Stimulated activated CD4-positive, alpha-beta T cell treated with anti-CD3 and anti-CD28 coated beads, Interleukin-1b, Interleukin-23, amount 100 ng/mL, for 24 hours (primary cell): ENCODE measurements at regions not wholly inside any gene's neighbourhood (a gene's known extent, or its start where the extent isn't known, plus 50 kb on each side); places are given as distances from the start of the nearest gene placed in this dataset.

Source experiments
- DNase-seq, 4 experiments: peaks; one replicate each; pipeline ENCODE4 v3.0.0-alpha.2; 2020; ENCODE audit warnings: low read depth in 4 of 4, low spot score in 1 of 4

DNA sequence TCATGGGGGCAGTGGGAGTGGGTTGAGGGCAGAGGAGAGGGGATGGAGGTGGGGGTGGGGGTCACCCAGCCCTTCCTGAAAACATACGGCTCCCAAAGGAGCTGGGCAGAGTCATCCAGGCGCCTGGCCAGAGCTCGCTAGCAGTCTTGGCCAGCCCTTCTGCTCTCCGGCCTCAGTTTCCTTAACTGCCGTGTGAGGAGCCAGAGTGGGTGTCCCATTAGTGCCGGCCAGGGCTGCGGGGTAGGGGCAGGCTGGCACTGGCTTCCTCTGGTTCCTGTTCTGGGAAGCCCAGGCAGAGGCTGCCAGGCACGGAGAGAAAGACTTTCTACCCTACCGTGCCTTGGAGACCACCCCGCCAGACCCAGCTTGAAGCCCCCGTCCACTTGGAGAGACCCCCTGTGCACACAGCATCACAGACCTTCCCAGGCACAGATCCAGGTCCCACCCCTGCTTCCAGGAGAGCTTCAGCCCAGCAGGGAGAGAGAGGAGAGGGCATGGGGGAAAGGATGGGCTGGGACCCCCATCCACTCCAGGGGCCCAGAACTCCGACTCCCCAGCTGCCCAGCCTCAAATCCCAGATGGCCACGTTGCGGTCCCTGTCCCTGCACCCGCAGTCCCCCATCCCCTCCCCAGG, 93.3 kb downstream of the RFLNA start:
- DNase-seq = no peak

- no peak for DNase-seq
These were observed 92.6 kb downstream of the RFLNA start for GRCh38 chr12:124387528-124387911.

DNA sequence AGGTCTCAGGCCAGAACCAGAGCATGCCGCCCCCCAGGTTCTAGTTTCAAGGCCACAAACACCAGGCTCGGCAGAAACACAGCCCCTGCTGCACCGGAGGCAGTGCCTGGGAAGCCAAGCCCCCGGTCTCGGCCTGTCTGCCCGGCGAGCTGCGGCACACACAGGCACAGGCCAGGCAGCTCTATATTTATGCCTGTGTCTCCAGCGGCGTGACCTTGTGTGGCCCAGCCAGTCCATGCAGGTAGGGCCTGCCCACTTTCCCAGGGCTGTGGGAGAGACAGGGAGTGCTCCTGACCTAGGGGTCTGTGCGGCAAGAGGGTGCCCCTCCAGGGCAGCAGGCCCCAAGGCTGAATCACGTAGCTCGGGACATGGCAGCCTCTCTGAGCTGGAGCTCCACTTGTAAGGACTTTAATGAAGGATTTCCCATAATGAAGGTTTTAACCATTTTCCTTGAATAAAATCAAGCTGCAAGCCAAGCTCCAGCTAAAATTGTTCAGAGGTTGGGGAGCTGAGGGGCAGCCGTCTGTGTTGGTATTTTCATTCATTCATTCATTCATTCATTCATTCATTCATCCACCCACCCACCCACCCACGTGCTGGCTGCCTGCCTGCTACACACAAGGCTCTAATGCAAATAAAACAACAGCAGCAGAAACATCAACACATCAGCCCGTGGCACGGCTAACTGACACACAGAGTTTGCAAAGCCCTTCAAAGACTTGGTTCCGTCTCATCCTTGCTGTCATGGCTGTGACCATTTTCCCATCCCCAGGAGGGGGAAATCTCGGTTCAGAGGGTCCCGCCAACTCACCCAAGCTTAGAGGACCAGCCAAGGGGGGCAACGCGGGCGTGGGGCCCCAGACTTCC, 92.0 kb downstream of the RFLNA start:
- DNase-seq = no peak

DNA sequence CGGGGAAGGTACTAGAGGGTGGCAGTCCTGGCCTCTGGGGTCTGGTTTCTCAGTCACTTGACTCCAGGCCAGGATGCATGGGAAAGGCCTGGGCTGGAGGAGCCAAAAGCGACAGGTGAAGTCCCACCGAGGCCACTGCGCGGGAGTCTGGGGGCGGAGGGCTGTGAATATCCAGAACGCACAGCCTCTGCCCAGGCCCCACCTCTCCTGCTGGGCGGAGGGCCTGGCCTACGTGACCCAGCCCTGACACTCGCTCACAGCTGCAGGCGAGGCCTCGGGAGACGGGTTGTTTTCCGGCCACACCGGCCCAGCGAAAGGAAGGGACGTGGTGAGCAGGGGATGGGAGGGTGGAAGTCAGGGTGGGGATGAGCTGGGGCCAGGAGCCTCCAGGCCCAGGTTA, 91.2 kb downstream of the RFLNA start:
- DNase-seq = no peak

- DNase-seq = no peak
These were observed 90.5 kb downstream of the RFLNA start for GRCh38 chr12:124385219-124385969.

- no peak for DNase-seq
These were observed 89.5 kb downstream of the RFLNA start for GRCh38 chr12:124384299-124384894.

DNA sequence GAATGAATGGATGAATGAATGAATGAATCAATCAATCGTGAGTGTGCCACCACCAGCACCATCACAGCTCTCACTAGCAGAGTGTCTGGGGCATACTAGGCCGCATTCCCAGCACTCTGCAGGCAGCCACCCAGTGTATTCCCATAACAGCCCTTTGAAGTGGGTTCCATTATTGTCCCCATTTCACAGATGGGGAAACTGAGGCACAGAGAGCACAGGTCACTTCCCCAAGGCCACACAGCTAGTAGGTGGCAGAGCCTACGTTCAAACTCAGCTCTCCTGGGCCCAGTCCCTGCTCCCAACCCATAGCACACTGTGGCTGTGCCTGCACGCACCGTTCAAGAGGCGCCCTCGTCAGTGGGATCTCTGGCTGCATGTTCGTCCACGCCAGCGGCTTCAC, 88.1 kb downstream of the RFLNA start:
- no peak for DNase-seq

- no peak for DNase-seq
These were observed 86.8 kb downstream of the RFLNA start for GRCh38 chr12:124381456-124382296.

- no peak for DNase-seq
These were observed 86.0 kb downstream of the RFLNA start for GRCh38 chr12:124380796-124381455.

- no peak for DNase-seq
These were observed 85.3 kb downstream of the RFLNA start for GRCh38 chr12:124379938-124380754.

DNA sequence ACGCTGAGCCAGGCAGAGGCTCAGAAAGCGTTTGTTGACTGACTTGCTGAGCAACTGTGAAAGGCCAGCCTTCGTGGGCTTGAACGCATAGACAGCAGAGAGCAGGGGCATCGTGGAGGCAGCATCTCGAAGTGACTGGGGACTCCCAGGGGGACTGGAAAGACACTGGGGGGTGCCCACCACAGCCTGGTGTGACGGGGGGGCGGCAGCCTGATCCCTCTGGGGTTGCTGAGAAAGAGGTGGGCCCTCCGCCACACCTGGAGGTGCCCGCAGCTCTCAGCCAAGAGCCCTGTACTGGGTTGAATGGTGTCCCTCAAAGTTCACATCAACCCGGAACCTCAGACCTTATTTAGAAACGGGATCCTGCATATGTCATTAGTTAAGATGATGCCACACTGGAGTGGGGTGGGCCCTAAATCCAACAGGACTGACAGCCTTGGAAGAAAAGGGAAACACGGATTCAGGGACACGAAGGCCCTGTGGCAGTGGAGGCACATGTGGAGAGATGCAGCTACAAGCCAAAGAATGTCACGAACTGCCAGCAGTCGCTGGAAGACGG, 84.6 kb downstream of the RFLNA start:
- DNase-seq = no peak

DNA sequence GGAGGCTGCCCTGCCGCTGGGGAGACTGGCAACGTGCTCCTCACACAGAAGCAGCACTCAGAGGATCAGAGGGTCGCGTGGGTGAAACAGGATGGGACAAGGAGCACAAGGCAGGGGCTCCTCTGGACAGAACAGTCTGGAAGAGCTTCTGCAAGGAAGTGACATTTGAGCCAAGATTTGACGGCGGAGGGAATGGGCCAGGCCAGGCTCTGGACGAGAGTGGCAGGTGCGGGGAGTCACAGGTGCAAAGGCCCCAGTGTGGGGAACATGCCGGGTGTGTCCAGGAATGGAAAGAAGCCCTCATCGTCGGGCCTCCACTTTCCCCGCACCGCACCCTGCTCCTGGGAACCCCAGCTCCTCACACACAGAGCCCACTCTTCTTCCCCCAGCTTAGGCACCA, 84.0 kb downstream of the RFLNA start:
- DNase-seq = no peak

DNA sequence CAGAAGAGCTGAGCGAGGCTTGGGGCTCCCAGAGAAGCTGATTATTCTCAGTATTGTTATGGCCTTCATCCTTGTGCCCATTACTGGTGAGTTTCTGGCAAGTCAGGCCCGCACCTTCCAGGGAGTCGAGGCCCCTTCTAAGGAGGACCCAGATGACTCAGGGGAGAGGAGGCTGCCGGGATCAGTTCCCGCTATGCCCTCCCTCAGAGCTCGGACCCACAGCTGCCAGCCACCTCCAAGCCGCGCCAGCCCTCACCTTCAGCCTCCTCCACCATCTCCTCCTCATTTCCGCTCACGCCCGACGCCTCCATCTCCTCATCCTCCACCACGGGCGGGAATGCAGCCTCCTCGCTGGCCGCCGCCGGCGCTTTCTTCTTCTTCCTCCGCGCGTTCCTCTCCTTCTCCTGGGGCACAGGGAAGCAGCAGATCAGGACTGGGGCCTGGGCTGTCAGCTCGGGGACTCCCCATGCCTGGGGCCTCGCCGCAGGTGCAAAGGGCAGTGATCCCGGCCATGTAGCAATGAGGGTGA, 83.2 kb downstream of the RFLNA start:
- no peak for DNase-seq

- no peak for DNase-seq
These were observed 81.5 kb downstream of the RFLNA start for GRCh38 chr12:124376435-124376834.

- DNase-seq = no peak
These were observed 80.9 kb downstream of the RFLNA start for GRCh38 chr12:124375789-124376175.

DNA sequence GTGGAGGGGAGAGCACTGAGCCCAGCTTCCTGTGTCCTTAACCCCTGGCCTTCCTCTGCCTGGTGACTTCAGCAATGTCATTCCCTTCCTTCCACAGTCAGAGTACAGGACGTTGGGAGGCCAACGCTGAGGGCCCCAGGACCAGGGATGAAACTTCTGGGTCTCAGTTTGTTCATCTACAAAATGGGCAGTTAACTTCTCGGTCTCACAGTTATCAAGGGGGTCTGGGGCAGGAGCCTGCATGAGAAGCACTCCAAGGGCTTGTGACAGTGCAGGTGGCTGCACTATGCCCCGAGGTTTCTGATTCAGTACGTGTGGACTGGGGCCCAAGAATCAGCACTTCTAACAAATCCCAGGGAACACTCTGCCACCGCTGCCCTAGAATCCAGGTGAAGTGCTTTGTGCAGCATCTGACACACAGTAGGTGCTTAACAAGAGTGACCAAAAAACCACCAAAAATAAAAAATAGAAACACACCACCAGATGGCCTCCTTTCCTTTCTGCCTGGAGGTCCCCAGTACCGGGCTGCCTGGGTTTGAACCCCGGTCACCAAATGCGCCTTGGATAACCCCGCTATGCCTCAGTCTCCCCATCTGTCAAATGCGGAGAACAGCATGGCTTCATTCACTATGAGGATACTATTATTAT, 80.4 kb downstream of the RFLNA start:
- DNase-seq = no peak

- DNase-seq = no peak
These were observed 79.7 kb downstream of the RFLNA start for GRCh38 chr12:124374567-124374966.

DNA sequence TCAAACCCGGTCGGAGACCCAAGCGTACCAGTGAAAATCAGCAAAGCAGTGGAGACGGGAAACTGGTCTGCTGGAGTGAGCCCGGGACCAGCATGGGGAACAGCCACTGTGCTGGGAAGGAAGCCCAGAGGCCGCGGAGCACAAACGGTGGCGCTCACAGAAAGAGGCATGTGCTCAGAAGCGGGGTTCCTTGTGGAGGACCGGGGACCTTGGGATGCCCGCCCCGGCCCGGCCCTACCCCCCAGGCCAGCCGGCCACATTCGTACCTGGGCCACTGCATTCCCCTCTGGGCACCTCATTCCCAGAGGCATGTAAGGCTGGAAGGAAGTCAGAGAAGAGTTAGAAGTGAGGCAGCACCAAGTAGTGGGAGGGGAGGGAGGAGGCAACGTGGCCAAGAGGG, 79.3 kb downstream of the RFLNA start:
- no peak for DNase-seq
